NCI-H1105 (cell line): ENCODE measurements at regions not wholly inside any gene's neighbourhood (a gene's known extent, or its start where the extent isn't known, plus 50 kb on each side); places are given as distances from the start of the nearest gene placed in this dataset.
A peak's percentile ranks its signal among the peaks of the same experiment; 100 is the strongest.

Experiments used
- DNase-seq: peaks from one replicate; lab custom pipeline; 2025; lab: John Stamatoyannopoulos, UW

- DNase-seq = no peak
Observed at GRCh38 chrX:141641138-141641537, 51.6 kb downstream of the SPANXA2 start.

- DNase-seq = peak; percentile 2
Observed at GRCh38 chrX:141642979-141643378, 53.5 kb downstream of the SPANXA2 start.
